NCI-H82 treated with DMSO at 0.1 percent for 48 hours (cell line): ENCODE measurements at regions not wholly inside any gene's neighbourhood (a gene's known extent, or its start where the extent isn't known, plus 50 kb on each side); places are given as distances from the start of the nearest gene placed in this dataset.

ENCODE experiments used
- DNase-seq: peaks from one replicate; lab custom pipeline; 2025; ENCODE audit not compliant: unreplicated experiment; lab: John Stamatoyannopoulos, UW

DNA sequence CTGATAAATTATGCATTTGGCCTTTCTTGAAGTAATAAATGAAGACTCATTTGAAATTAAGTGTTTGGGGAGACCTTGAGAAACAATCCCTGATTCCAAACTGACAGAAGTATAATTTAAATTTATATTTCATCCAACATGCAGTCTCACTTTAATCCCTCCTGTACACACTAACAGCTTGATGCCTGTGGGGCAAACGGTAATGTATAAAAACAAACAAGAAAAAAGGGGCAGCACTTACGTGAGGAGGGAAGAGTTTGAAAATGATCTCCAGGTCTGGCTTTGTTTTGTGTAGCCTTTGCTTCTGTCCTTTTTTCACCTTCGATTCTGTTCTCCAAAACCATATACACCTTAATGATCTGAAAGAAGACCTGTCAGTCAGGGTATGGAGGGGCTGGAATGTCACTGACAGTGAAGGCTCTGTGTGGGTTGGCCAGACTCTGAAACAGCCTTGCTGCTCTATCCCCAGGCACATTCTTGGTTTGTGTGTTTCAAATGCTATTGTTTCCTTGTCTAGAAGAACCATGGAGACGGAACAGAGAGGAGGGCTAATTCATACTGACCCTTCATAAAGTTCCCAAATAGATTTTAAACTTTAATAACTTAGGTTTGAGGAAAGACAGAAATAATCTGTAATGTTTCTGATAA is 338.2 kb upstream of the WWC1 start:
- DNase-seq: no peak

DNA sequence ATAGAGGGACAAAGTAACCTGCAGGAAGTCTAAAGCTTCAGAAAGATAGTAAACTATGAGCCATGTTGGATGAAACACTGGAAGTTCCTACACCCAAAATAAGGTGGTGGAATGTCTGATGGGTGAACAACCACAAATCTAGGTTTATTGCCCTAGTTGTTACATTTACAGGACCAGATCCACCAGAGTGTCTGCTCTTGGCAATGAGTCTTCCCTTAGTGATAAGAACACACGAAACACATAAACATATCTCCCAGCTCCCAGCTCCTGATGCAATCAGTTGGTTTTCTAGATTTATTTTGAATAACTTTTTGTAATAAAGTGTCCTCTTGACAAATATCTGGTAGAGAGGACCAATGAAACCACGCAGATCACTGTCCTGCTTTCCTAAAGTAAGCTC is 329.7 kb upstream of the WWC1 start:
- no peak for DNase-seq

DNA sequence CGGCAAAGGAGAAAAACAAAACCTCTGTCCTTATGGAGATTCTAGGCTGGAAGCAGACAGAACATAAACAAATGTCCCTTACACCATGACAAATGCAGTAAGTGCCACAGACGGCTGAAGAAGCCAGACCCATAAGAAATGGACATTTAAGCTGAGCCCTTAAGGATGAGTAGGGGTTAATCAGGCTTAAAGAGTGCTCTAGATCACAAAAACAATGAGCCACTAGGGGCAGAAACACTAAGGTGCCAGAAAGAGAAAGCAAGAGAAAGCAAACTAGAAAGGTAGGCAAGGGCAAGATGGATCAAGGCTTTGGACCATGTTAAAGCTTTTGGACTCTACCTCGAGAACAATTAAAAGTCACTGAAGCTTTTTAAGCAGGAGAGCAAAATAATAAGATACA is 326.9 kb upstream of the WWC1 start:
- DNase-seq: peak; percentile 84

DNA sequence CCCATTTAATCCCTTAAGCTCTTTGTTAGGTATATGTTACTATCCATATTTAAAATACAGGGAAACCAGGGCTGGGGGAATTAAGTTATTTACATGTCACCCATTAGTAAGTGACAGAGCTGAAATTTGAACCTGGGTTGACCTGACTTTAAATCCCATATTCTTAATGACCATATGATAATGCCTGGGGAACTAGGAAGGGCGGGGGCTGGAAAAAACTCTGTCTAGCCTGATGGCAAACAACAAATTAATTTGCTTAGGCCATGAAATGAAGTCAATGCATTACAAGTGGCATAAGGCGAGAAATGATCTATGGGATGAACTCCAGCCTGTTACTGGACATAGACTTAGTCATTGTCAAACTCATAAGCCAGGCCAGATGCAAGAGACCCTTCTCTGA is 325.7 kb upstream of the WWC1 start:
- peak; percentile 94 for DNase-seq

DNA sequence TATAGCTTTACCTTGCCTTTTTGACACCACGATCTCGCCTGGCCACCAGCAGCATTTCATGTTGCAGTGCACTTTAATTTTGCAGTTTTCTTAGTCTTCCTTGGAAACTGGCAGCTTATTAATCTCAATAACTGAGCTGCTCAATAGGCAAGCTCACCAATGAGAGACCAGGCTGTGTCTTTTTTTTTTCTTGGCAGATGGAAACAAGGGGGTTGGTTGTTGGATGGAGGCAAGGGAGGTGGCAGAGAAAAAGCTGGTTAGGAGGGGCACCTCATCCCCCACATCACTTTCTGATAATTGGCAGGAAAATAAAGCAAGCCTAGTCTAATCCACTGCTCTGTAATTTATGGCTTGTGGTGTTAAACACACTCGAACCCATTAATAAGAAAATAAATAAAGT is 324.5 kb upstream of the WWC1 start:
- peak; percentile 39 for DNase-seq

DNA sequence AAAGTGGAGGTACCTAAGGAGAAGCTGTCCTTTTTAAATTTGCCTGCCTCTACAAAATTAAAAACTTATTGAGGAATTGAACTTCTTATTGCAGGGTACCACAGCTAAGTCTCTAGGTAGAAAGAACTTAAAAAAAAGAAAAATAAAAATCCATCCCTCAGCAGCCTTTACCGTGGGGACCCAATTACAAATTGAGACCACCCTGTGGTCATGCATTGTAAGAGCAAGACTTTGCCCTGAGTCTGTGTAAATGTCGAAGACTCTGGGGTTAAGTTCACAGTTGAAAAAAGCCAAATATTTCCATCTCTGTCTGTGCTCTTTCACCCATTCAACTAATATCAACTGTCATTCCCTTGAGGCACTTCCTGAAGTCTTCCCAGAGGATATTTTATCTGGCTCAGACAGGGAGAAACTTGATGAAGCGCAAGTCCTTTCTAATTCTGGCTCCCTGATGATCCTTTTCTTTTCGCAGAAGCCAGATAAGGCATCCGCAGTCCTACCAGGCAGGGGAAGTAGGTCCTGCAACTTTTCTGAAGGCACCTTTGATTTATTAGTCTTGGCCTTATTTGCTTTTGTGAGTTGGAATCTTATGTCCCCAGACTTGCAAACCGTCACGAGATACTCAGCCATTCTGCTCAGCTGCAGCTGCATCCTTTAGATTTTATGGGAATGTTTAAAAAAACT is 323.8 kb upstream of the WWC1 start:
- DNase-seq: no peak

DNA sequence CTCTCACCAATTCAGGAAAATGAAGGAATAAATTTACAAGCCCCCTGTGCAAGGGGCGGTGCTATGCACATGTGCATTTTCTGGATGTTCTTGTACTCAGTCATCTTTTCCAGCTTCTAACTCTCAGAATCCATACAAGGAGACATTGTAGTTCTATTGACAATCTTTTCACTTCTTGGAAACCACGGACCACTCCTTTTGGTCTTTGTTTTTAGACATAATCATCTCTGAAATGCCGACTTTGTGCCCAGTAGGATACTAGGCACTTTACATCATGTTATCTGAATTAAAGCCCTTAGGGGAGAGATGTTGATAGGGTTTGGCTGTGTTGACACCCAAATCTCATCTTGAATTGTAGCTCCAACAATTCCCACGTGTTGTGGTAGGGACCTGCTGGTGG is 322.6 kb upstream of the WWC1 start:
- no peak for DNase-seq

- no peak for DNase-seq
These were observed 321.4 kb upstream of the WWC1 start for GRCh38 chr5:167969998-167970397.

DNA sequence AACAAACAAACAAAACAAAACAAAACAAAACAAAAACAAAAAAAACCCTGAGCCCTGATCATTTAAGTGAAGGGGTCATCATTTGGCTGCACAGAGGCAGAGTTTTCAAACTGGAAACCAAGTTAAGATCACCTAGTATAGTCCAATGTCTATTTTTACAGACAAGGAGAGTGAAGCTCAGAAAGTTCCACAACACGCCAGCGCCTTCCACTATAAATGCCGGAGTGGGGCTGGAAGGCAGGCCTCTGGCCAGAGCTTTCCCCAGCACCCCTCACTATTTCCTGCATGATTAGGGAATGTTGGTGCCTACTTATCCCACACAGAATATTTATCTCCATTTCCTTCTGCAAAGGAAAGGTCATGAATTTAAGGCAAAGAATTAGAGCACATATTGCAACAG is 319.7 kb upstream of the WWC1 start:
- DNase-seq: no peak

- DNase-seq: no peak
These were observed 318.3 kb upstream of the WWC1 start for GRCh38 chr5:167973126-167973525.

DNA sequence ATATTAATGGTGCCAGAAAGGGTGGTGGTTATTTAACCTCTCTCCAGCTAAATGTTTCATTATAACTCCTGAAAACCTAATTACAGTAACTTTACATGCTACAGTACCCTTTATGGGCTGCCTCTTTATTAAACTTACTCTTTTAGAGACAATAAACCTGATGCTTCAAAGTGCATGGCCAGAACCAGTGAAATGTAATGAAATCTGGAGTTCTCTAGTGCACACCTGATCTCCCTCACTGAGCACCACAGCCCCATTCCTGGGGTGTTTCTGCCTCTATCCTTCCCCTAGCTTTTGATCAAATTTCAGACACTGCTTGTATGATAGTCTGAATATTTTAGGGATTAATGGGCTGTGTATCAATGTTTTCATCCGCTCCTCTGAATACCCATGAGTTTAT is 306.5 kb upstream of the WWC1 start:
- DNase-seq: no peak

DNA sequence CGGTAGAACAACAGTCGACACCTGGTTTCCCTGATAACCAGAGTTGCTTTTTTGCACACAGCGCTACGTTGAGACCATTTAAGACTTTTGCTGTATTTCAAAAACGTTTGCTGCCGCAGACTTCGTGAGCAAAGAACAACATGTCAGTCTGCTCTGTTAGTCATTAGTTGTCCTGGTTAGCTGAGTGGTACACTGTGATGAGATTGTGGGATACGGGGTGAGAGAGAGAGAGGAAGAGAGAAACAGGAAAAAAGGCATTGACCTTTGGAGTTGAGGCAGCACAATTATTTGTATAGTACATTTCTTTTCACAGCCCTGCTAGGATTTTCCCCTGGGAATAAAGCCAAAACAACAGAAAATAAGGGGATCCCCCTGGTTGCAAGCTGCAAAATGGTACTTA is 306.1 kb upstream of the WWC1 start:
- no peak for DNase-seq

DNA sequence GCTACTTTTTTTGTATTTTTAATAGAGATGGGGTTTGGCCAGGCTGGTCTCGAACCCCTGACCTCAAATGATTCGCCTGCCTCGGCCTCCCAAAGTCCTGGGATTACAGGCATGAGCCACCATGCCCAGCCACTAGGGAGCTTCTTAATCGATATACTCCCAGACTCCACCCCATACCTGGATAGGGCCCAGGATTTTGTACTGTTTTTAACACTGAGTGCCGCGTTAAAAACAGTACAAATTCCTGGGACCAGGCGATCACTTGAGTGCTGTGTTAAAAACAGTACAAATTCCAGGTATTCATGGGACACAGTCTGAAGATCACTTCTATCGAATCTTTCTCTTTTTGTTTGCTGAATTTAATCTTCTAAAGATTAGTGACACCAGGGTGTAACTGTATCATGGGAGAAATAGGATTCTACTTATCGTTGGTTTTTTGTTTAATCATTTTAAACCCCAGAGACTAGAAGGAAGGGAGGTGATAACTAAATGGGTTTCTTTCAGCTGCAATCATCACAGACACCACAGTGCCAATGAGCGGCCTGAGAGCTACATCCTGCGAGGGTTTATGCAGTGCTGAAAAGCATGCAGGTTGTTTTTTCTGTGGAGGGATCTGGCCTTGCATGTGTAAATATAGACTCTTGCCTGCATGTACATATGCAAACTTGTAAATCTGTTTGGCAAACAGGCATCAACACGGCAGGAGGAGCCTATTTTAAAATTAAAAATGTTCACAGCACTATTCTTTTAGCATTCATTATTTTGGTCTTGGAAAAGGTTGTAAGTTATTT is 303.8 kb upstream of the WWC1 start:
- DNase-seq: no peak

GRCh38 chr5:167992868-167993267 is 298.6 kb upstream of the WWC1 start:
- DNase-seq: no peak

DNA sequence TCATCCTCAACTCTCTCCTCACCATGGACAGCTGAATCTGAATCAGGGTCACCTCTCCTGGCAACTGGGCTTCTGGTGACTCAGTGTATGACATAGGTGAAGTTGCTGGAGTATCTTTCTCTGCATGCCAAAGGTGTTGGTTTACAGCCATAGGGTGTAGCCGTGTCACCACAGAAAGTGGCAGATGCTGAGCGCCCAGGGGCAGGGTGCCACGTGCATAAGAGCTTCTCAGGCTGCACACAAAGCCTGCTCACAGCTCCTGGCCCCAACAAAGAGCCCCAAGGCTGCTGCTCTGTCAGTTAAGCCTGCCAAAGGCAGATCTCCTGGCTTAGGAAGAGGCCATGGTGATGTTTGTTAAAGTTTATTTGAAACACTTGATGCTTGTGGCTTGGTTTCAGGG is 297.7 kb upstream of the WWC1 start:
- DNase-seq: no peak

GRCh38 chr5:167995844-167996425 is 295.5 kb upstream of the WWC1 start:
- DNase-seq: no peak

DNA sequence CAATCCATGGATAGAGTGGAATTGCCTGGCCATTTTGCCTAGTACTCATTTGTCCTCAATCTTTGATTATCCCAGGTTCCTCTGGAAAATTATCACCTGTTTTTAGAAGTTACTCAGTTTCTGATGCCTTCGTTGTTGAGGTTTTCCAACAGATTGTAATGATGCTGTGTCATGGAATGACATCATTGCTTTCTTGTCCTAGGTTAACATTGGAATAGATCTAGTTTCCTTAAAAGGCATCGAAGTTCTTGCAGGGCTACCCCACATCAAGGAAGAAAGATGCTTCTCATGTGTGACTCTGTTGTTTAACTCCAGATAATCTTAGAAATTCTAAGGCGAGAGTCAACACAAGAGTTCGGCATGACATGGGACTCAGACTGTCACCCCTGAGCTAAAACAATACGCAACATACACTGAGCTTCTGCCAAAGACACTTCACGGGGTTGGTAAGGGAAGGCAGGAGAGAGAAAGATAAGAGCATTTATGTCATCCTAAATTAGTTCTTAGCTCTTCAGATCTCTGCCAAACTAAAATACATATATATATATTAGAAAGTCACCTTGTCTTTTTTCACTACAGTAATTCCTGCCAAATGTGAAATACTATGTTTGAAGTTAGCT is 293.2 kb upstream of the WWC1 start:
- DNase-seq: no peak

DNA sequence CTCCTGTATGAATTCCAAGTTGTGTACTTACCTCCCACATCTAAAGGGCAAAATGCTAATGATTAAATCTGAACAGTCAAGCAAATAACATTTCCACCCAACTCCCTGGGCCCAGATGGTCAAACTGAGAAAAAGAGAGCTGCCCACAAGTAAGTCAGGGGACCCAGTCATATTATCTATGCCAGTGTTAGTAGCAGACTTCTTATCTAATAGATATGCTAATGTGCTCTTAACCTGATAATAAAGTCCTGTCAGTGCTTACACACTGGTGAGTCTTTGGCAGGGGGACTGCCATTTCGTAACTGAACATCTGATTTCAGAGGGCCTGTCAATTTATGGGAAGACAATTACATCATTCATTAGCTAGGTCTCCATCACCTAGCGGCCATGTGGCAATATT is 292.3 kb upstream of the WWC1 start:
- no peak for DNase-seq

GRCh38 chr5:168001318-168001717 is 290.1 kb upstream of the WWC1 start:
- no peak for DNase-seq

DNA sequence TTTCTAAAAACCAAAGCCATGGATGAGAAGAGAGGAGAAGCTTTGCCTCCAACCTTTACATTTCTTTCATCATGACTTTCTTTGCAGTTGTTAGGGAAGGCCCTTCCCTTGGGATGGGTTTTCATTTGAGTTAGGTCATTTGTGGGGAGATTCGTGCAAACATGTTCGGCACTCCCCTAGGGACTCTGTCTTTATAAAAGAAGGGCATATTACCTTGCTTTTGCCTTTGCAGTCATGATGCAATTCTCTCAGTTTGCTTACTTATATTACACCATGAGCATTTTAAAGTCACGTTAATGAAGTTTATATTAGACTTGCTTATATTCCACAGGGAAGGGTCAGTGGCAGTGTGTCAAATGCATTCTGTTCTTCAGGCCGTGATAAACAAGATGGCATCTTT is 289.3 kb upstream of the WWC1 start:
- DNase-seq: no peak

GRCh38 chr5:168005093-168005492 is 286.4 kb upstream of the WWC1 start:
- DNase-seq: no peak

DNA sequence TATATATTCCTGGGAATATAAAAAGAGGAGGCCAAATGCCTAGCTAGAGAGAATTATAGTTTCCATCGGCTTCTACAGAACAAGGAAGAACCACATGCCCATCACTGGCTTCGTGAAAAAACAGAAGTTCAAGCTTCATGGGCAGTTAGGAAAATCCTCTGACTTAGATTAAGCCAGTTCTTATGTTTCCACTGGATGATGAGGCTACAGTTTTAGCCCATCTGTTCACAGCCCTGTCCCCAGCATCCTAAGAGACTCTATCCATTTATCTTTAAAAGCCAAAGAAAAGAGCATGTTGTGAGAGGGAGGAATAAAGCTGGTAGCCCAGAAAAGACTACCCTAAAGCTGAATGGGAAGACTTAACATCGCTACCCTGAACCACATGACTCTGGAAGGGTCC is 285.5 kb upstream of the WWC1 start:
- peak; percentile 78 for DNase-seq
